ENCODE measurements at regions not wholly inside any gene's neighbourhood (a gene's known extent, or its start where the extent isn't known, plus 50 kb on each side); places are given as distances from the start of the nearest gene placed in this dataset.
"Not testable (repeated sequence)": the region's sequence is repeated elsewhere in the genome, so short reads cannot be mapped to it uniquely, and the experiment has no call there.

GRCh38 chr5:88109818-88110217, 158.8 kb downstream of the TMEM161B start:
- no peaks in the 10 kb centered on the region for H3K9me3 Mint-ChIP-seq
- no peak for ATAC-seq
- no peaks in the 10 kb centered on the region for H3K27me3 Mint-ChIP-seq
- H3K4me3 Mint-ChIP-seq = no peak overlapping the region
- no peaks in the 10 kb centered on the region for H3K4me1 Mint-ChIP-seq
- no peak overlapping the region for H3K27ac Mint-ChIP-seq
- H3K36me3 Mint-ChIP-seq = no peaks in the 10 kb centered on the region

- H3K9me3 Mint-ChIP-seq = no peaks in the 10 kb centered on the region
- H3K36me3 Mint-ChIP-seq = no peaks in the 10 kb centered on the region
- ATAC-seq = no peak
- no peaks in the 10 kb centered on the region for H3K4me1 Mint-ChIP-seq
- H3K27ac Mint-ChIP-seq = no peak overlapping the region
- peaks cover 6% of the 10 kb centered on the region for H3K27me3 Mint-ChIP-seq
- no peak overlapping the region for H3K4me3 Mint-ChIP-seq
These were observed 160.0 kb downstream of the TMEM161B start for GRCh38 chr5:88108490-88109279.

GRCh38 chr5:88094906-88095496, 173.6 kb downstream of the TMEM161B start:
- no peaks in the 10 kb centered on the region for H3K9me3 Mint-ChIP-seq
- no peak overlapping the region for H3K27ac Mint-ChIP-seq
- H3K4me1 Mint-ChIP-seq = peaks cover 10% of the 10 kb centered on the region
- ATAC-seq = no peak
- no peak overlapping the region for H3K4me3 Mint-ChIP-seq
- no peaks in the 10 kb centered on the region for H3K27me3 Mint-ChIP-seq
- no peaks in the 10 kb centered on the region for H3K36me3 Mint-ChIP-seq

GRCh38 chr5:88094403-88094802, 174.2 kb downstream of the TMEM161B start:
- no peak overlapping the region for H3K4me3 Mint-ChIP-seq
- H3K27ac Mint-ChIP-seq = no peak overlapping the region
- peaks cover under 1% of the 10 kb centered on the region for H3K27me3 Mint-ChIP-seq
- no peaks in the 10 kb centered on the region for H3K36me3 Mint-ChIP-seq
- no peak for ATAC-seq
- H3K4me1 Mint-ChIP-seq = peaks cover 10% of the 10 kb centered on the region
- no peaks in the 10 kb centered on the region for H3K9me3 Mint-ChIP-seq

GRCh38 chr5:88093765-88094164, 174.9 kb downstream of the TMEM161B start:
- no peaks in the 10 kb centered on the region for H3K36me3 Mint-ChIP-seq
- ATAC-seq = no peak
- peaks cover 7% of the 10 kb centered on the region for H3K27me3 Mint-ChIP-seq
- no peak overlapping the region for H3K4me3 Mint-ChIP-seq
- no peak overlapping the region for H3K27ac Mint-ChIP-seq
- no peaks in the 10 kb centered on the region for H3K9me3 Mint-ChIP-seq
- peaks cover 10% of the 10 kb centered on the region for H3K4me1 Mint-ChIP-seq

- Mint-ChIP-seq H3K4me3 (no peak overlapping the region), H3K27ac (no peak overlapping the region), H3K9me3 (no peaks in the 10 kb centered on the region), H3K36me3 (no peaks in the 10 kb centered on the region), H3K27me3 (peaks cover 14% of the 10 kb centered on the region), H3K4me1 (peaks cover 10% of the 10 kb centered on the region)
- no peak for ATAC-seq
These were observed 175.6 kb downstream of the TMEM161B start for GRCh38 chr5:88092958-88093605.

- Mint-ChIP-seq H3K27ac (no peak overlapping the region), H3K4me3 (no peak overlapping the region), H3K36me3 (no peaks in the 10 kb centered on the region), H3K4me1 (peaks cover 10% of the 10 kb centered on the region), H3K9me3 (no peaks in the 10 kb centered on the region), H3K27me3 (peaks cover 14% of the 10 kb centered on the region)
- no peak for ATAC-seq
These were observed 176.3 kb downstream of the TMEM161B start for GRCh38 chr5:88092358-88092757.

- Mint-ChIP-seq H3K4me3 (no peak overlapping the region), H3K9me3 (no peaks in the 10 kb centered on the region), H3K27me3 (peaks cover 14% of the 10 kb centered on the region), H3K27ac (no peak overlapping the region), H3K36me3 (no peaks in the 10 kb centered on the region), H3K4me1 (peaks cover 10% of the 10 kb centered on the region)
- no peak for ATAC-seq
These were observed 178.1 kb downstream of the TMEM161B start for GRCh38 chr5:88090506-88090905.

- Mint-ChIP-seq H3K27ac (no peak overlapping the region), H3K4me3 (no peak overlapping the region), H3K4me1 (peaks cover 10% of the 10 kb centered on the region), H3K9me3 (no peaks in the 10 kb centered on the region), H3K27me3 (peaks cover 14% of the 10 kb centered on the region), H3K36me3 (no peaks in the 10 kb centered on the region)
- ATAC-seq = no peak
These were observed 178.8 kb downstream of the TMEM161B start for GRCh38 chr5:88089719-88090390.

- H3K4me1 Mint-ChIP-seq = no peaks in the 10 kb centered on the region
- no peak overlapping the region for H3K4me3 Mint-ChIP-seq
- H3K9me3 Mint-ChIP-seq = no peaks in the 10 kb centered on the region
- H3K27ac Mint-ChIP-seq = no peak overlapping the region
- peaks cover 14% of the 10 kb centered on the region for H3K27me3 Mint-ChIP-seq
- H3K36me3 Mint-ChIP-seq = no peaks in the 10 kb centered on the region
- ATAC-seq = no peak
These were observed 183.2 kb downstream of the TMEM161B start for GRCh38 chr5:88085462-88085861.

- Mint-ChIP-seq H3K27ac (no peak overlapping the region), H3K36me3 (no peaks in the 10 kb centered on the region), H3K4me3 (no peak overlapping the region)
These were observed 186.8 kb downstream of the TMEM161B start for GRCh38 chr5:88081877-88082276.

GRCh38 chr5:88063813-88064212, 204.8 kb downstream of the TMEM161B start:
- Mint-ChIP-seq H3K36me3 (no peaks in the 10 kb centered on the region), H3K4me1 (no peaks in the 10 kb centered on the region), H3K27me3 (no peaks in the 10 kb centered on the region), H3K27ac (no peak overlapping the region), H3K4me3 (no peak overlapping the region), H3K9me3 (peaks cover 17% of the 10 kb centered on the region)
- ATAC-seq = no peak

More at GRCh38 chr5:88081877-88082276, 186.8 kb downstream of the TMEM161B start:
- no peaks in the 10 kb centered on the region for H3K4me1 Mint-ChIP-seq
- ATAC-seq = peak; percentile 36
- H3K9me3 Mint-ChIP-seq = peaks cover 3% of the 10 kb centered on the region
- no peaks in the 10 kb centered on the region for H3K27me3 Mint-ChIP-seq

- Mint-ChIP-seq H3K4me1 (no peaks in the 10 kb centered on the region), H3K27ac (no peak overlapping the region), H3K27me3 (no peaks in the 10 kb centered on the region), H3K4me3 (no peak overlapping the region), H3K9me3 (peaks cover 17% of the 10 kb centered on the region), H3K36me3 (no peaks in the 10 kb centered on the region)
- ATAC-seq = no peak
These were observed 208.5 kb downstream of the TMEM161B start for GRCh38 chr5:88060194-88060593.

- H3K27me3 Mint-ChIP-seq = no peaks in the 10 kb centered on the region
- no peak overlapping the region for H3K27ac Mint-ChIP-seq
- peaks cover 12% of the 10 kb centered on the region for H3K9me3 Mint-ChIP-seq
- no peaks in the 10 kb centered on the region for H3K36me3 Mint-ChIP-seq
- H3K4me3 Mint-ChIP-seq = no peak overlapping the region
- no peaks in the 10 kb centered on the region for H3K4me1 Mint-ChIP-seq
- ATAC-seq = no peak
These were observed 210.0 kb downstream of the TMEM161B start for GRCh38 chr5:88058625-88059024.

- H3K27me3 Mint-ChIP-seq, H3K36me3 Mint-ChIP-seq, H3K27ac Mint-ChIP-seq, H3K4me1 Mint-ChIP-seq, H3K4me3 Mint-ChIP-seq, H3K9me3 Mint-ChIP-seq, ATAC-seq: not testable (repeated sequence)
These were observed 216.2 kb downstream of the TMEM161B start for GRCh38 chr5:88052468-88052867.
